Endodermal cell (in vitro differentiated cells): ENCODE measurements at regions not wholly inside any gene's neighbourhood (a gene's known extent, or its start where the extent isn't known, plus 50 kb on each side); places are given as distances from the start of the nearest gene placed in this dataset.

Source experiments
- DNase-seq: peaks from one replicate; pipeline ENCODE4 v3.0.0-alpha.2; 2017
- H3K27ac ChIP-seq: 2 replicates; pipeline ENCODE4 v1.5.1; 2013; ENCODE audit warnings: mild to moderate bottlenecking, low read depth, low read length, moderate library complexity
- H3K27me3 ChIP-seq: 2 replicates; pipeline ENCODE4 v1.6.1; 2013; ENCODE audit warnings: mild to moderate bottlenecking, low read length, moderate library complexity; ENCODE audit not compliant: insufficient read depth, control insufficient read depth, poor library complexity, severe bottlenecking
- H3K36me3 ChIP-seq: 2 replicates; pipeline ENCODE4 v1.7.0; 2013; ENCODE audit warnings: mild to moderate bottlenecking, low read length, moderate library complexity; ENCODE audit not compliant: control insufficient read depth, insufficient read depth
- H3K4me1 ChIP-seq: one replicate; pipeline ENCODE4 v1.7.0; 2013; ENCODE audit warnings: low read length; ENCODE audit not compliant: control insufficient read depth, insufficient read depth
- H3K4me3 ChIP-seq: 2 replicates; pipeline ENCODE4 v1.5.1; 2013; ENCODE audit warnings: mild to moderate bottlenecking, low read length, moderate library complexity
- H3K9ac ChIP-seq: 2 replicates; pipeline ENCODE4 v1.6.1; 2013; ENCODE audit warnings: mild to moderate bottlenecking, low read length, moderate library complexity; ENCODE audit not compliant: poor library complexity, severe bottlenecking; ENCODE audit errors: extremely low read depth
- H3K9me3 ChIP-seq: 2 replicates; pipeline ENCODE4 v1.6.1; 2013; ENCODE audit warnings: mild to moderate bottlenecking, low read length, moderate library complexity; ENCODE audit not compliant: control insufficient read depth
- H3K27ac Mint-ChIP-seq: 2 replicates; pipeline ENCODE4 v1.8.0; 2020; ENCODE audit warnings: mixed read lengths
- H3K27me3 Mint-ChIP-seq: 2 replicates; pipeline ENCODE4 v1.8.0; 2021; ENCODE audit warnings: mild to moderate bottlenecking, mixed read lengths; ENCODE audit not compliant: insufficient read depth
- H3K36me3 Mint-ChIP-seq: 2 replicates; pipeline ENCODE4 v1.8.0; 2020; ENCODE audit warnings: low read depth, mixed read lengths
- H3K4me1 Mint-ChIP-seq: 2 replicates; pipeline ENCODE4 v1.8.0; 2020; ENCODE audit warnings: mixed read lengths
- H3K4me3 Mint-ChIP-seq: 2 replicates; pipeline ENCODE4 v1.8.0; 2020; ENCODE audit warnings: mild to moderate bottlenecking, moderate library complexity, mixed read lengths
- H3K9me3 Mint-ChIP-seq: 2 replicates; pipeline ENCODE4 v1.8.0; 2020; ENCODE audit warnings: mild to moderate bottlenecking, mixed read lengths
- WGBS, 2 experiments: methylation state at CpG; one replicate each; pipeline versions ENCODE4 v1.1.5 to v1.1.7; 2013; ENCODE audit warnings: missing lambda C conversion rate in 2 of 2, mixed read lengths in 1 of 2; ENCODE audit not compliant: insufficient coverage in 1 of 2, insufficient read length in 1 of 2; 5-methylcytosine and 5-hydroxymethylcytosine counted together
- TF ChIP-seq, protein P1 (sequence below): fragments of 200-600 bp; sonication (generic); conservative IDR thresholded peaks from 2 replicates; pipeline ENCODE4 v1.5.0; 2021; ENCODE audit warnings: antibody characterized with exemption, mild to moderate bottlenecking

- H3K36me3 Mint-ChIP-seq, result no peaks in the 10 kb centered on the region
- Histone ChIP-seq H3K4me3 (no peak overlapping the region), H3K4me1 (no peaks in the 10 kb centered on the region), H3K9me3 (no peaks in the 10 kb centered on the region), H3K27me3 (no peaks in the 10 kb centered on the region), H3K36me3 (no peaks in the 10 kb centered on the region), H3K27ac (no peak overlapping the region), H3K9ac (no peak overlapping the region)
- peaks cover 2% of the 10 kb centered on the region for H3K9me3 Mint-ChIP-seq
- H3K27me3 Mint-ChIP-seq, result no peaks in the 10 kb centered on the region
- 100% methylated on average over 1 of the region's 1 CpG; no CpG with 5 or more reads in 1 of the 2 experiments for WGBS, 2 experiments
- no peak overlapping the region for H3K4me3 Mint-ChIP-seq
- no peak overlapping the region for H3K27ac Mint-ChIP-seq
- TF ChIP-seq, protein P1, sequence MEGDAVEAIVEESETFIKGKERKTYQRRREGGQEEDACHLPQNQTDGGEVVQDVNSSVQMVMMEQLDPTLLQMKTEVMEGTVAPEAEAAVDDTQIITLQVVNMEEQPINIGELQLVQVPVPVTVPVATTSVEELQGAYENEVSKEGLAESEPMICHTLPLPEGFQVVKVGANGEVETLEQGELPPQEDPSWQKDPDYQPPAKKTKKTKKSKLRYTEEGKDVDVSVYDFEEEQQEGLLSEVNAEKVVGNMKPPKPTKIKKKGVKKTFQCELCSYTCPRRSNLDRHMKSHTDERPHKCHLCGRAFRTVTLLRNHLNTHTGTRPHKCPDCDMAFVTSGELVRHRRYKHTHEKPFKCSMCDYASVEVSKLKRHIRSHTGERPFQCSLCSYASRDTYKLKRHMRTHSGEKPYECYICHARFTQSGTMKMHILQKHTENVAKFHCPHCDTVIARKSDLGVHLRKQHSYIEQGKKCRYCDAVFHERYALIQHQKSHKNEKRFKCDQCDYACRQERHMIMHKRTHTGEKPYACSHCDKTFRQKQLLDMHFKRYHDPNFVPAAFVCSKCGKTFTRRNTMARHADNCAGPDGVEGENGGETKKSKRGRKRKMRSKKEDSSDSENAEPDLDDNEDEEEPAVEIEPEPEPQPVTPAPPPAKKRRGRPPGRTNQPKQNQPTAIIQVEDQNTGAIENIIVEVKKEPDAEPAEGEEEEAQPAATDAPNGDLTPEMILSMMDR, result no peak
- DNase-seq, result no peak
- peaks cover 2% of the 10 kb centered on the region for H3K4me1 Mint-ChIP-seq
These were observed 754.2 kb downstream of the OTOL1 start for GRCh38 chr3:162250782-162251181.

- Mint-ChIP-seq H3K4me1 (no peaks in the 10 kb centered on the region), H3K27ac (no peak overlapping the region), H3K9me3 (no peaks in the 10 kb centered on the region), H3K27me3 (no peaks in the 10 kb centered on the region), H3K4me3 (no peak overlapping the region), H3K36me3 (no peaks in the 10 kb centered on the region)
- no peaks in the 10 kb centered on the region for H3K4me1 ChIP-seq
- no peaks in the 10 kb centered on the region for H3K27me3 ChIP-seq
- H3K4me3 ChIP-seq, result no peak overlapping the region
- no peak overlapping the region for H3K27ac ChIP-seq
- TF ChIP-seq, protein P1, result no peak
- DNase-seq, result no peak
- 91% methylated on average over 1 of the region's 1 CpG; no CpG with 5 or more reads in 1 of the 2 experiments for whole genome bisulfite sequencing, 2 experiments
- H3K9ac ChIP-seq, result no peak overlapping the region
- no peaks in the 10 kb centered on the region for H3K36me3 ChIP-seq
- no peaks in the 10 kb centered on the region for H3K9me3 ChIP-seq
These were observed 765.5 kb downstream of the OTOL1 start for GRCh38 chr3:162262129-162262528.

DNA sequence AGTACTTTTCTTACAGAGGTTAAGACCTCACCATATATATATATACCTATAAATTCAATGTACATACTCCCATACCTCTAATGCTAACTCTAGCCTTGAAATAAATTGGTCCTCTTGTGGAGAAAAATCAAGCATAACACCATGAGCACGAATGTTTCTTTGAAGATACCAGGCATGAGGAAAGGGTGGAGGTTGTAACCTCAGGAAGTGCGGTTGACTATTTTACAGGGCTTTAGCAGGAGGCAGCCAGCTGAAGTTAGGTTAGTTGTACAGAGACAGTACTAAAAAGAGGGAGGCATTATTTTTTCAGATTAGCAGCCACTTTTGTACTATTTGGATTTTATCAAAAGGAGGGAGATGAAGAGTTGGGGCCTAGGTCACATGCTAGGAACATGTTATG is 767.0 kb downstream of the OTOL1 start:
- 90% methylated on average over 2 of the region's 2 CpGs; no CpG with 5 or more reads in 1 of the 2 experiments for WGBS, 2 experiments
- no peak overlapping the region for H3K4me3 ChIP-seq
- H3K4me3 Mint-ChIP-seq, result no peak overlapping the region
- H3K9me3 Mint-ChIP-seq, result no peaks in the 10 kb centered on the region
- no peak for DNase-seq
- no peaks in the 10 kb centered on the region for H3K4me1 Mint-ChIP-seq
- H3K27me3 ChIP-seq, result no peaks in the 10 kb centered on the region
- H3K36me3 ChIP-seq, result no peaks in the 10 kb centered on the region
- H3K27ac ChIP-seq, result no peak overlapping the region
- H3K9me3 ChIP-seq, result no peaks in the 10 kb centered on the region
- TF ChIP-seq, protein P1, result no peak
- no peak overlapping the region for H3K9ac ChIP-seq
- H3K4me1 ChIP-seq, result no peaks in the 10 kb centered on the region
- no peaks in the 10 kb centered on the region for H3K36me3 Mint-ChIP-seq
- H3K27me3 Mint-ChIP-seq, result no peaks in the 10 kb centered on the region
- no peak overlapping the region for H3K27ac Mint-ChIP-seq
